GM21576 (cell line): ENCODE measurements at regions not wholly inside any gene's neighbourhood (a gene's known extent, or its start where the extent isn't known, plus 50 kb on each side); places are given as distances from the start of the nearest gene placed in this dataset.
"Not testable (repeated sequence)": the region's sequence is repeated elsewhere in the genome, so short reads cannot be mapped to it uniquely, and the experiment has no call there.

ENCODE experiments used
- ATAC-seq: cut with Tn5 transposase; IDR thresholded peaks from one replicate; pipeline ENCODE4 v1.9.1; 2021; ENCODE audit warnings: mild to moderate bottlenecking, moderate library complexity; ENCODE audit not compliant: unreplicated experiment

DNA sequence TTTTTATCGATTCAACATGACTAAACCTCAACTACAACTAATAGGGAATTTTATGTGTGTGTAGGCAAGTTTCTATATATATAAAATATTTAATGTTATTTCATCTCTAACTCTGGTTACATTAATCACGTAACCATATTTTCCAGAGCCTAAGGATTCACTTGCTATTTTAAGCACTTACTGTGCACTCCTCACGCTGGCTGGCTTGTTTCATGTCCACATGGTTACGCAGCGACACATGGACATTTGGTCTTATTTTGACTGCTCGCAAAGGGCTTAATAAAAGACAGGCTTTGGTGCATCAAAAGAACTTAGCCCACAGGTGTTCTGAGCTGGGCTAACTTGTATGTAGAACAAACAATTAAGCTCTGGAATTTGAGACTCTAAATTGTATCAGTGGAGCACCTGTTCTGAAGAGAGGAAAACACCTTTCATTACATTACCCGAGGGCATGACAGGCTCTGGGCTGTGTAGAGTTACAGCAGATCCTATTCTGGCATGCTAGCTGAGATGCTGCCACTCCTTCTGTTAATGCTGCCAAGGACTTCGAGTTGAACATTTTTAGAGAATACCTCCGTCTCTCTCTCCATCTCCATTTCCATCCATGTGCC, 130.0 kb upstream of the NR2F2 start:
- no peak for ATAC-seq

DNA sequence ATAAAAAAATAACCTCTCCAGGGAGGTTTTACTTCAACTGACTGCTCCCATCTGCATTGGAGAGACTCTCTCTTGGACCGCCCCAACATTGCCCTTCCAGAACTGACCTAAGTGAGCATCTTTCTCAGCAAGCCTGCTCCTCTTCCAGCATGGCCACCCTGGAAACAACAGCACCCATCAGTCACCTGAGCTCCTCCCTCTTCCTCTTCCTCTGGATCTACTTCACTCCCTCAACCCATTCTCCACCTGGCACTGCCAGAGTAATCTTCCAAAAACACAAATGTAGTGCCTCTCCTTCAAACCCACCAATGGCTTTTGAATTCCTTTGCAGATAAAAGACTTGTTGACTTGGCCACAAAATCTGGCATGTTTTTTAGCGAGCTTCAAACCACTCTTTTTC, 128.8 kb upstream of the NR2F2 start:
- no peak for ATAC-seq

- not testable (repeated sequence) for ATAC-seq
Measured at GRCh38 chr15:96205588-96205987, 124.9 kb upstream of the NR2F2 start.

DNA sequence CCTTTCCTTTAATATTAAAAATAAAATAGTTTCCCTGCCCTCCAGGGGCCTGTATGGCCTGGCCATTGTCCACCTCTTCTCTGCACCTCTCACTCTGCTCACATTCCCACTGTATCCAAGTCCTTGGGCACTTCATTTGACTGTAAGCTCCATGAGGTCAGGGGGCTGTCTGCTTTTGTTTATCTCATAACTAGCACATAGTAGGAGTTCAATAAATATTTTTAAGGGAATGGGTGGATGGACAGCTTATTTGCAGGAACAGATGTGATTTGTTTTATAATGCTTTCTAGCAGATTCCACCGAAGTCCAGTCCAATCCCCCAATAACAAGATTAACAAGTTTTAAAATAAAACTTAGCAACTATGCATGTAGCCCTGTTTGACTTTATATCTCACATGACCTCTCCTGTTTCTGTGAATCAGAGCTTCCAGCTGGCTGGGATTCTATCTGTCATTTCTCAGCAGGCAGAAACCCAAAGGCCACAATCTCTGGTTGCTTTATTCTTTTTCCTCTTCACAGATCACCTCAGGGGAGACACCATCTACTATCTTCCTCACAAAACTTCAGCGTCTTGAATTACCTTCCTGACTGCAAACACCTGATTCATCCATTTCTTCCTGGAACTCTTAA, 123.0 kb upstream of the NR2F2 start:
- no peak for ATAC-seq

DNA sequence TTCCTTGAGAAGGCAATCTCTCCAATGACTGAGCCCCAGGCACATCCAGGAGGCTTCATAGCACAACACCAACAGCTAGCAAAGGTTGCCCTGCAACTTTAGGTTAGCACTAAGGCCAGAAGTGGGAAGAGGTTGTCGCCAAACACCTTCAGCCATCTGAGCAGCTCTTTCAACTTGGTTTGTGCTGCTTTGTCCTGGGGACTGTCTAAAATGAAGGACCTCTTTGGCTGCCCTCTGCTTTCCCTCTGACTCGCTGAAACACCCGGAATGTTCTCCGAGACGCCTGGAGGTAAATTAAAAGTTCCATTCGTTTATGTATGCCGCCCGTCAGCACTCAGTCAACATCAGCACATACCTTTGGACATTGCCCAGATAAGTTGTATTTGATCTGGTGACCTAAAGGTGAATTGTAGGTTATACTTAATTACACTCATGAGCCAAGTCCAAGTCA, 121.2 kb upstream of the NR2F2 start:
- no peak for ATAC-seq

- no peak for ATAC-seq
Measured at GRCh38 chr15:96213045-96213444, 117.5 kb upstream of the NR2F2 start.

- no peak for ATAC-seq
Measured at GRCh38 chr15:96213896-96214295, 116.6 kb upstream of the NR2F2 start.

DNA sequence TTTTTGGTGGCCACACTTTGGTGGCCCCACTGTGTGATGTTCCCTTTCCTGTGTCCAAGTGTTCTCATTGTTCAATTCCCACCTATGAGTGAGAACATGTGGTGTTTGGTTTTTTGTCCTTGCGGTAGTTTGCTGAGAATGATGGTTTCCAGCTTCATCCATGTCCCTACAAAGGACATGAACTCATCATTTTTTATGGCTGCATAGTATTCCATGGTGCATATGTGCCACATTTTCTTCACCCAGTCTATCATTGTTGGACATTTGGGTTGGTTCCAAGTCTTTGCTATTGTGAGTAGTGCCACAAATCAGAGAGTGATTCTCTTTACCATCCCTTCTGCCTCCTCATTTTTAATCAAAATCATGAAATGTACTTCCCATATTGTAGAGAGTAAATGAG, 114.0 kb upstream of the NR2F2 start:
- ATAC-seq: not testable (repeated sequence)

GRCh38 chr15:96217983-96218382, 112.5 kb upstream of the NR2F2 start:
- no peak for ATAC-seq

DNA sequence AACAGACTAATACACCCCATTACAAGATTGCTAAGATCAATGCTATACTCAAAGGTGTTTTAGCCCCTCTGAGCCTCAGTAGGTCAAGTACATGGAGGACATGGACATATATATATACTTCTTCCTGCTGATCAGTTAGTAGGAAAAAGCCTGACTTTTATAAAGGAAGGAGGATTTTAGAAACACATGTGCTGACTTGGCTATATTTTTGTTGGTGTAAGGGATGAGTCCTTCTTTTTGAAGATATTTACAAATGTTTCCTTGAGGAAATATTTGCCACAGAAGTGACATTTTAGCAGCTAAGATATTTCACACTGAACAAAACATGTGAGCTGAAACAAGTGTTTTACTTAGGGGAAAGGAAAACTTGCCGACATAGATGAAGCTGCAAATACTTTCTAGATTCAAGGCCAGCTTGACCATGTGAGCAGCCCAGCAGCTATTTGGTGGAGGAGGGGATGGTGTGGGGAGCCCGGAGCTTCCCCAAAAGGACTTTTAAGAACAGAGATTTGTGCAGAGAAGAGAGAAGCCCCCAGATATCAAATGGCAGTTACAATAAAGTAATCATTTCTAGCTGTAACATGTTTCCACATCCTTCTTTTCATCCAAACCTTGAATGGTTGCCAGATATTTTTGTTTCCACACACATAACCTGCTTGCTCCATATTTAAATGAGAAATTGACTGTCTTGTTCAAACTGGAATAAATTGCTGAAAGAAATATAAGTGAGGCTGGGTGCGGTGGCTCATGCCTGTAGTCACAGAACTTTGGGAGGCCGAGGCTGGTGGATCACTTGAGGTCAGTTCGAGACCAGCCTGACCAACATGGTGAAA, 111.7 kb upstream of the NR2F2 start:
- no peak for ATAC-seq

DNA sequence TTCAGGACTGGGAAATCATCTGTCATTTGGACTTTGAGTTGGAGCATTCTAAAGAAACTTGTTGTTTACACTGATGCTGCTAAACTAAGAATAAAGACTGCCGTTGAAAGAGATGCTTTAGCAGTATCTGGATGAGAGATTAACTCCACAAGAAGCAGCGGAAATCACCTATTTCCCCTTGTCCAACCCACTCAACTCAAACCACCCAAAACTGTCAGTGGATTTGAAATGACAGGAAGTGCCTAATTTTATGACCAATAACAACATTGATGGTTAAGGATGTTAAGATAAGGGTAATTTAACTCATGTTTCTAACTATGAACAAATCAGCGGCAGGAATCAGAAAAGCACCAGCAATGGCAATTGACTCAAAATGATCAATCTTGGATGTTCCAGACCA, 110.8 kb upstream of the NR2F2 start:
- ATAC-seq: no peak

DNA sequence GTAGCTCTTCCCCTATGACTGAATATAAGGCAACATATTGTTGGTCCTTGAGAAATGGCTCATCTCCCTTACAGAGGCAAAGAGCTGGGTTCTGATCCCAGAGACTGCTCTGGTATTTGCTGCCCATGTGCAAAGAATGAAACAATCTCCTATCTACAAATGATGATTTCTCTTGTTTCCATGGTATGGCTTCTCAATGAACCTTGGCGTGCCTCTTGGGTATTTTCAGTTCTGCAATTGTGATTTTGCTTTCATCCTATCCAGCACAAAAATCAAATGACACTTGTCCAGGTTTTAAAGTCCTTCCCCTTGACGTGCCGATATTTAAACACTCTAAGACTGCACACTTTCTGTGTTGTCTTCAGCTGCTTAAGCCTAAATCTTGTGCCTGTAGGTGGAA, 109.8 kb upstream of the NR2F2 start:
- no peak for ATAC-seq

DNA sequence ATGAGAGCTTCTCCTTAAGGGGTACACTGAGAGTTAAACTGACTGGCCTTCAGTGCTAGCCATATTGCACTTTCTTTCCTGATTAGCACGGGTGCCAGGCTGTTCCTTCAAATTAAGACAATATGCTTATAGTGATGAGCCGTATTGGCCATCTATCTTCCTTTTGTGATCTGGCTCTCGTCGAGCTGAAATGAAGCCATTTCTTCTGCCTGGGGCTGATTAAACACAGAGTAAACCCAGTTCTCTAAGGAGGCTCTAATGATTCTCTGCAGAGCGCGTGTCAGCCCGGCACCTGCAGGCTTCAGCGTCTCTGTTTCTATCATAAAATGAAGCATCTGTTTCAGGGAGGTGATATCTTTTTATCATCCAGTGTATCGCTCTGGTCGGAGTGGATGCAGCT, 107.5 kb upstream of the NR2F2 start:
- no peak for ATAC-seq

DNA sequence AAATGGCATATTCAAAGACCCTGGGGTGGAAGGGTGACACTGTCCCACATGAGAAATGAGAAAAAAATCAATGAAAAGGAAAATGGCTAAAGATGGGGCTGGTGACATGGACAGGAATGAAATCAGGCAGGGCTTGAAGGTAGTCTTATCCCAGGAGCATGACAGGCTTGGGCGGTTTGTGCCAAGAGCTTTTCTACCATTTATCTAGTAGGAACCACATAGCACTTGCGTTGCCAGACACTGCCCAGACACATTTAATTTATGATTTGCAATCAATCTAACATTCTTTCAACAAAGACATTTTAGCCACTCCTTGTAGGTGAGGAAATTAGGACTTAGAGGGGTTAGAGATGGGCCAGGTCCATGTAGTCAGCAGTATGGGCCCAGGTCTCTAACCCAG, 106.6 kb upstream of the NR2F2 start:
- no peak for ATAC-seq

DNA sequence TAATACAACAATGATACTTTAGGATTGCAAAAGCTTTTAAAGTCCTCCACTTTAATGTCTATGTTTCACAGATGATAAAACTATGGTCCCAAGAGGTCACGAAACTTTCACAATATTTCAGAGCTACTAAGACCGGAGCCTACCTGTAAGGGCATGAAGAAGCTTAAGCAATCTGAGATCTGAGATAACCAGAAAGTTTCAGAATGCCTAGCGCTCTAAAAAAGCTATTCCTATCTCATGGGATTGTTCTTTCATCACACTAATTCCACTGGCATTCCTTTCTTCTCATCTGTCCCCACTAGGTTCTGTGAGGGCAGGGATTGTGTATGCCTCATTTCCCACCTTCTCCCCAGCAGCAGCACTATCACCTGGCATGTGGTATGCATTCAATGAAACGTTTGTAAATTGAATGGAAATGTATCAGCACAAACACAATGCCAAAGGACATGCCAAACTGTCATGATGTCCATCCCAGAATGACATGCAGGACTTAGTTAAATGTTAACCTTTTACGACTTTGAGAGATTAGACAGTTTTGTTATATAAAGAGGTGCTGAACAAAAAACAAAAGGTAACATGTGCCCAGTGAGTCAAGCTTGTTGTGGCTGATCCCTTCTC, 104.7 kb upstream of the NR2F2 start:
- no peak for ATAC-seq

- ATAC-seq: no peak
Measured at GRCh38 chr15:96230526-96231181, 99.8 kb upstream of the NR2F2 start.

- no peak for ATAC-seq
Measured at GRCh38 chr15:96232335-96232734, 98.2 kb upstream of the NR2F2 start.

DNA sequence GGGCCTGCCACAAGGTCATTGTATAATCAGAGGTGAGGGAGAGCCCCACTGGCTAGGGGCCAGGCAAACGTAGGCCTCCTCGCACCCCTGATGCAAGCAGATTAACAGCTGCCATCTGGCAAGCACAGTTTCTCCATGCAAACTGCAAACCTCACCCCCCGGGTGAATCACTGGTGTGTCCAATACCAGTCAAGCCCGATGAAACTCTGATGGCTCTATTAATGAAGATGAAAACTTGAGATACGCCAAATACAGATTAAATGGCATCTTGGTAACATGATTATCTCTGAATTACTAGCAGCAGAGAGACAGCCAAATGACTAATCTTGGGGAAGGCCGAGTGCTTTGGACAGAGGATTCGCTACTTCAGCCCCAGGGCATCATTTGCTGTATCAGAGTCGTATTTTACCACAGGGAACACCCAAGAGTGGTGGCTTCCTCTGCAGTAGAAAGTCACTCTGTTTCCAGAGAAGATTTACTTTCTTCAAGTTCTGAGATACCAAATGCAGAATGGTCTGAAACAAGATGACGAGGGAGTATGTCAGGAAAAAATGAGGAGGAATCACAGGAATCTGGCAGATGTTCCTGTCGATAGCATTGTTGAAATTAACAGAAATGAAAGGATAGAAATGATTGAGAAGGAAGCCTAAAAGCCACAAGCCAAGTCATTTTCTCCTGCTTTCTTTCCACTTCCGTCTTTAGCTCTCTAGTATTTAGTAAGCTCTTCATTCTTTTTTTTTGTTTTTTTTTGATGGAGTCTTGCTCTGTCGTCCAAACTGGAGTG, 96.2 kb upstream of the NR2F2 start:
- no peak for ATAC-seq

DNA sequence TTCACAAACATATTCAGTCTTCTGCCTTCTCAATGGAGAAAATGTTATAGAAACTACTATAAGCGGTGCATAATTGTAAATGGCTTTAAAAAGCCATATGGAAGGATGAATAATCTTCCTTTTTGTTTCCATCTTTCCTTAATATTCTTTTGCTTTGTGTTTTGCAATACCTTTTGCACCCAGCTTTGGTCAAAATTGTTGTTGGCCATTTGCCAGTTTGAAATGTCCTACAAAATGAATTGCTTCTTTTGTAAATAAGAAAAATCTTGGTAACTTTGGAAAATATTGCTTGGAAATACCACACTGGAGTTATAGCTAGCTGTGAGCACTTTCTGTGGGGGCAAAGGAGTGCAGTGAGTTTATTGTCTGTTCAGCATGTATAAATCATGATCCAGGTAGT, 93.5 kb upstream of the NR2F2 start:
- ATAC-seq: no peak

DNA sequence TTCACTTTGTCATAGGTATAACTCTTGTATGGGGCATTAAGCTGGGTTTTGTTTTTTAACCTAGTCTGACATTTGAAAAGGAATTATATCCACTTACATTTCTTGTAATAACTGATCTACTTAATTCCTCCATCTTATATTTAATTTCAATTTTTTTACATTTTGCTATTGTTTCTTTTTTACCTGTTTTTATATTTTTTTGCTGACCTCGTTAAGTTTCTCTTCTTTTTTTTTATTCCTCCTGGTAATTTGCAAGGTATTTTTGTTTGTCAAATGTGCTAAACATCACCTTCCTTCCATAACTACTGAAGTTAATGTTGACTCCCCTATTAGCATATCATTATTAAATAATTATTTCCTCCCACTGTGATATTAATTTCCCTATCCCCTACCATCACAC, 87.7 kb upstream of the NR2F2 start:
- ATAC-seq: no peak
